GM19043 (cell line): ENCODE measurements at regions not wholly inside any gene's neighbourhood (a gene's known extent, or its start where the extent isn't known, plus 50 kb on each side); places are given as distances from the start of the nearest gene placed in this dataset.

Experiments used
- ATAC-seq: cut with Tn5 transposase; IDR thresholded peaks from one replicate; pipeline ENCODE4 v1.9.1; 2021; ENCODE audit warnings: low read depth; ENCODE audit not compliant: unreplicated experiment

DNA sequence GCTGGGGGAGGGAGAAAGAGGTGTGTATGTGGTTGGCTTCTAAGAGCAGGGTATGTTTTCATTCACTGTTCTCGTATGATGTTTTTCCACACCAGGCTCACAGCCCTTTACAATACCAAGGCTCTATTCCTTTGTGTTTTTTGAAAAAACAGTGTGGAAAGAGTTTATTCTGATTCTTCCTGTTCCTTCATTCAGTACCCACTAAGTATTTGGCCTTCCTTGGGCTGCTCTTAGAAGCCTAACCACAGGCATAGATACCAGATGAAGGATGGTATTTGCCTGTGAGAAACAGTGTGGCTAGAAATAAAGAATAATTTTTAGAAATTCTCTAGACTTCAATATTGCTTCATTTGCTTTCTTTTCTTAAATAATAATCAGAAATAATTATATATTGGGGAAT, 518.0 kb upstream of the DIPK2B start:
- no peak for ATAC-seq

DNA sequence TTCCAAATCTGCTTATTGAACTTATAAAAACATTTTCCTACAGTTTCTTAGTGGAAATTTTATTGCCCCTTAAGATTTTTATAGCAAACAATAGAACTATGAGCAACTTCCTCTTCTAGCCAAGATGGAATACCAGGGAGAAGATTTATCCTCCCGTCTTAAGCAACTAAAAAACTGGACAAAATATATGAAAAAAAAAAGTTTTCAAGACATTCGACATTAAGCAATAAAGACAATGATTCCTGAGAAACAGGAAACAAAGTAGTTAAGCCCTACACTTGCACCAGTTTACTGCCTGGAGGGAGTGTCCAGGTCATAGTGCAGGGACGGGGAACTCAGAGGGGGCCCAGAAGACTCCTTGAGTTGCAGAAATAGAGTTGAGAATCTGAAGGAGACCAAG, 516.1 kb upstream of the DIPK2B start:
- no peak for ATAC-seq

DNA sequence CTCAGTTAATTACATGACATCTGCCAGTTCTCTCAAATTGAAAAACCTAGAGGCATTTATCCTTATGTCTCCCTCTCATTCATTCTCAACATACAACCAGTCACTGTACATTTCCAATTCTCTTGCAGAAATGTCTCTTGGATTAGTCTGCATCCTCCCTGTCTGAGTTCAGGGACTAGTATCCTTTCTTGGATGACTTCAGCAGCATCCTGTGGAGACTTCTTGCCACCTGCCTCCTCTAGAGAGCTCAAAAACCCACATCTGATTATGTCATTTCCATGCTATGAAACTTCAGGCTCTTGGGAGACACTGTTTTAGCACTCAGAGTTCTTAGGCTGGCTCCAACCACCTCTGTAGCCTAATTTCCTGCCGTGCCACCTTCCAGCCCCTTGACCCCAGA, 515.1 kb upstream of the DIPK2B start:
- ATAC-seq: no peak

DNA sequence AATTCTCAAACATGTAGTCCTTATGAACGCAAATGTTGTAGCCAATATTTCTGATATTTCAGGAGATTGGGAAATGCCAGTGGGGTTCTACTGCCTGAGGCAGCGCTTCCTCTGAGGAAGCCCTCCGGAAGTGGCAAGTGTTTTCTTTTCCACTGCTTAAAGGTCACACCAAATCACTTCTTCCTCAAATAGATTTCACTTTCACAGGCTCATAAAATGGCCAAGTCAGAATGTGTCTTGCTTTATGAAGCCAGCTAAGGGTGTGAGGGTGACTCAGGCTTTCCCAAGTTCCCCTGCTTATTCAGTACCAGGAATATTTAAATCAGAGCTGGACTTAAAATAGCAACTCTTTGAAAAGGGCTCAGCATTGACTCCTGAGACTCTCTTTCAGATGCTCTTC, 514.2 kb upstream of the DIPK2B start:
- ATAC-seq: no peak

DNA sequence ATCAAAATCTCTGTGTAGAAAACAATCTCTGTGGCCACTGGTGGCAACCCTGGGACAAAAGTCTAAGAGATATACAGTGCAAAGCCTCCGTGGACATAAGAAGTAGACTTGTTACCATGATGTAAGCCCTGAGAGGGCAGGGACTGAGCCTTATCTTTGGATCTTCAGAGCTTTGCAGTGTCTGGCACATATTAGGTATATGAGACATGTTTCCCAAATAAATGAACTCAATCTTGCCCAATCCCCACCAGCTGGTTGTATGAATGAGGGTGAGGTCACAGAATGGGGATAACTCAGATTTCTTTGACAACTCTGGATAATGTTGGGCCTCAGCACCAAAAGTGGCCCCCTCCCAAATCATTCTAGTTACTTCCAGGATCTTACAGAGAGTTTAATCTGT, 511.4 kb upstream of the DIPK2B start:
- ATAC-seq: no peak

DNA sequence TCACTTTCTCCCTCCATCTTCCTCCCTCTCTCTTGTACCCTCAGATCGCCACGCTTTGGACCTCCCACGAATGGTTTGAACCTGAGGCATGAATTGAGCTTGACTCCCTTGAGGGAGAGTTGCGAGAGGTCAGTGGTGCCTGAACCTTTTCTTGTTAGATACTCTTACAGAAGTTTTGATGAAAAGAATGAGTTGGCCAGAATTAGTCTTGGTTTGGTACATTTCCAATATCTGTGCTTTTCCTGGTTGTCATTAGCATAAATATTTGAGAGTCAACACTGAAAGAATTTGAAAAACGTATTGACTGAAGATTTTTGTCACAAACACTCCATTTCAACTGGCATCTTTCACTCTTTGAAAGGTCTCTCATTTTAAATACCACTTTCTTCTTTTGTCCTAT, 510.6 kb upstream of the DIPK2B start:
- ATAC-seq: no peak

DNA sequence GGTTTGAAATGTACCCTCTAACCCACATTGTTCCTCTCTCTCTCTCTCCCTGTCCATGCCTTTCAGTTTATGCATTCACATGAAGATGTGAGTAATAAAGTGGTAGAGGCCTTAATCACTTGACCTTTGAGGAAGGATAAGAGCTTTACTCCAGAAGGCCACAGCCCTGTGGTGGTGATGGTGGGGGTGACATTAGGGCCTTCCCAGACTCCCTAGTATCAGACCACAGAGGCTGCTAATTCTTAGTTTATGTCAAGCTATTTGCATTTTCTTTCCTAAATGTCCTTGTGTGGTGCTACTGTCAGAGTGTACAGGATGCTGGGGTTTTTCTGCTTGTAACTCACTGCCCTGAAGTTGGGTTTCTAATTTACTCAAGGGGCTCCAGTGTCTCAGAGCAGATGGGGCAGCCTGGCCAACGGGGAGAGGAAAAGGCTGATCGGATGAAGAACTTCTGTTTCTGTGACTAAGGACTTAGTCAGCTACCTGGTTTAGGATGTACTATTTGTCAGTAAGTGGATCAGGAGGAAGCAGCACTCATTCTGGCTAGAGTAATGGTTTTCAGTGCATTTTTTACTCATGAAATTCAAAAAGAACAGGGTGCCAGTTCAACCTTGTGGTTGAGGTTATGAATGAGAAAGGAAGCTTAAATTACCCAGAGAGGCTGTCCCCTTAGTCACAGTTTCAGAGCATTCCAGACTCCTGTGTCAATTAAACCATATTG, 509.6 kb upstream of the DIPK2B start:
- peak; percentile 85 for ATAC-seq

DNA sequence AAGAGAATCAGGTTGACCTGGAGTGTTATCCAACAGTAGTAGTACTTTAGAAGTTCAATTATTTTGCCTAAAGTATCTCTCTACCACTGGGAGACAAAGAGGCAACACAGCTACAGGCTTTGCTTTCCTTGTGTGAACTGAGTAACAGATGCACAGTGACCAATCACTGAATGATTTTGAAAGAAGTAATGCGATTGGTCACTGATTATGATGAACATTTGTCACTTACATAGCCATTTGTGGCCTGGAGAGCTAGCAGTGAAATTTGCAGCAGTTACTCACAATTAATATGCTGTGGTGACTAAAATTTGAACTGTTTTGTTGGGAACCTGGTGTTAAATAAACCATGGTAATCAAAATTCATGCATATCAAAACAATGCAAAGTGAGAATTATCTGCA, 508.7 kb upstream of the DIPK2B start:
- no peak for ATAC-seq

DNA sequence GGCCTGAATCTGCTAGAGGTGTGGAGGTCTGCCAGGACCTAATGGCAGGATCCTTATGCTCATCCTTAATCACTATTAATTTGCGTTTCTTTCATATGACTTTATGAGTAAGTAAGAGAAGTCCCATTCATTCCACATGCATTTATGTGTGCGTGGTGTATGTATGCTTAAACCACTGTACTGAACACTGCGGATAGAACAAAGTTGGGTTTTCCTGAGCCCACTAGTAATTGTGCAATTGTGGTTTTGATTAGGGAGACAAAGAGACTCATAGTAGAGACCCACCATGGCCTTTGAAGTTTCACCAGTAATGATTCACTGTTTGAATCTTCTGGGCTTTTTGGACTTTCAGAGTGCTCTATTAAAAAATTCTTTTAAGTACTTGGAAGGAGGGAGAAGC, 498.5 kb upstream of the DIPK2B start:
- no peak for ATAC-seq

DNA sequence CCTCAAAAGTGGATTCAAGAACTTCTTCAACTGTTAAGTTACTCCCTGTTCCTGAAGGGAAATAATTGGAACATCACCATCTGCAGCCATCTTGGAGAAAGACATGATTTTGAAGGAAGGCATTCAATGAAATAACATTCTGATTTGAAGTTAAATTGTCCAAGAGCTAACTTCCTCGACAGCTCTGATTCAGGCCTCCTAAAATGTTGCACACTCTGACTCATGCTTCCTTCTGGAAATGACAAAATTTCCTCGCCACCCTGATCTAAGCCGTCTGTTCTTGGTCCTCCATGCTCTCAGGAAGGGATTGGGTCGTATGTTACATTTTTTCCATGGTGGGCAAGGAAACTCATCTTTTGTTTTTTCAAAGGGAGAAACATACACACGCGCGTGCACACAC, 496.9 kb upstream of the DIPK2B start:
- no peak for ATAC-seq

DNA sequence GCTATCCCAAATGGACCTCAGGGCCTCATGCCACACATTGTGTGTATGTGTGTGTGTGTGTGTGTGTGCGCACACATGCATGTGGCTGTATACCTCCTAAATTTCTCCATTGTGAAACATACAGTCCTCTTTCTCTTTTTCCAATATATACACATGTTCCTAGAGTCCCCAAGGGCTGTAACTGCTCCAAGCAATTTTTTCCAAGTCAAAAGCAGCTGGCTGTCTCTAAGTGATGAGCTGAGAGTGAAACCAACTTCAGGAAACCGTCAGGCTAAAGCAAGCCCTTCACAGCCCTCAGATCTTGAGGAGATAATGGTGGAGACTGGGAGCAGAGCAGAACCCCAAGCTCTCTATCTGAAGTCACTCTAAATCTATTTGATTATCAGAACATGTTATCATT, 496.1 kb upstream of the DIPK2B start:
- no peak for ATAC-seq

DNA sequence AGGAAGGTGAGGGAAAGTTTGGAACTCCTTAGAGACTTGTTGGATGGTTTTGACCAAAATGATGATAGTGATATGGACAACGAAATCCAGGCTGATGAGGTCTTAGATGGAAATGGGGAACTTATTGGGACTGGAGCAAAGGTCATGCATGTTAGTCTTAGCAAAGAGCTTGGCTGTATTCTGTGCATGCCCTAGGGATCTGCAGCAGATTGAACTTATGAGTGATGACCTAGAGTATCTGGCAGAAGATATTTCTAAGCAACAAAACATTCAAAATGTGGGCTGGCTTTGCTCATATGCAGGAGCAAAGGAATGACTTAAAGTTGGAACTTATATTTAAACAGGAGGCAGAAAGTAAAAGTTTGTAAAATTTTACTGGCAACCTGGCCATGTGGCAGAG, 489.3 kb upstream of the DIPK2B start:
- no peak for ATAC-seq

DNA sequence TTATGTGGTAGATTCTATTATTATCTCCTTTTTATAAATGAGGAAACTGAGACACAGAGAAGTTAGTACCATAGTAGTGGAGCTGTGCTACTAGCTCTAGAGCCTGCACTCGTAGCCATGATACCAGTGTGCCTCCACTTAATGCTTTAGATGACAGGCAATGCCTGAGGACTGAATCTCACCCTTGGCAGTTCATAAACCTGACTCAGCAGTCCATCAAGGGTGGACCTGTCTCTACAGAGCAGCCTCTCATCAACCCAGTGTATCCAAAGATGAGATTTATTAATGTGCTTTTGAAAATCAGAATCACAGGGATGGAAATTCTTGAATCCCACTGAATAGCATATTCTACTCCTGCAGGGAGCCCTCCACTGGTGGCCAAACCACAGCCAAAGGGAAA, 483.2 kb upstream of the DIPK2B start:
- ATAC-seq: no peak

DNA sequence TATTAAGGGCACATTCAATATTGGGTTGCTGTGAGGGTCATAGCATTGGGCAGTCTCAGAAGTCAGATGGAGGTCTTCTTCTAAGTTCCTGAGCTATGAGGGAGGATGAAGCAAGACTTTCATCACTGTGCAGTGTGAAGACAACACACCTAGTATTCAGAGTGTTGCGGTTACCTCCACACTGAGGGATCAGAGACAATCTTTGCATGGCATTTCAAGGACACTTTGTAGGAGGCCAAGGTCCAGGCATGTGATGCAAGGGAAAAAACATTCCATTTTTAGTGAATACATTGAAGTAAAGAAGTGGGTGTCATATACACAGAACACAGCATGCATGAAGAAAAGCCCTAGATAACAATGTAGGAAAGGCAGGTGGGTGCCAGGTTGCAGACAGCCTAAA, 481.2 kb upstream of the DIPK2B start:
- ATAC-seq: no peak

DNA sequence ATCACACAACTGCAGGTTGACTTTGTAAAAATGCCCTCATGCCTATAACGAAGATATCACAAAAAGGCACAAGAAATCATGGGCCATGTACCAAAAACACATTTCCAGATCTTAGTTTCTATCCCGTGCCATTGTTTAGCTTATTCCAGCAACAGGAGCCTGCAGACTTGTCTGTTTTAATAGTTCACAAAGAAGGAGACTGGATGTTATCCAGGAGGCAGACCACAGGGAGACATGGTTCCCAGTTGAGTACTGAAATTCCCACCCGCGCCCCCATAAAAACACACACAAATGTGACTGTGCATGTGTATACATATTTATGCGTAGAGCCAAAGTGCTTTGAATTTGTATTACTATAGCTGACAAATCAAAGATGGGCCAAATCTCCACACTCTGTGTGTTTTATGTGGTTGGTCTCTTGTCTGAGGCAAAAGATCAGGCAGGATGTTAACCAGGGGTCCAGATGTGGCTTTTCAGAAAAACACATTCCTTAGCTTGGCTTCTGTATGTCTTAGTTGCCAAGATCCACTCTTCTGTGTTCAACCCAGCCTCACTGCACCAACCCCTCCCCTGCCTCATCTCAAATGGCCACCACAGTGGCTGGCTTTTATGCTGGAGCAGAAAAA, 469.2 kb upstream of the DIPK2B start:
- ATAC-seq: no peak

DNA sequence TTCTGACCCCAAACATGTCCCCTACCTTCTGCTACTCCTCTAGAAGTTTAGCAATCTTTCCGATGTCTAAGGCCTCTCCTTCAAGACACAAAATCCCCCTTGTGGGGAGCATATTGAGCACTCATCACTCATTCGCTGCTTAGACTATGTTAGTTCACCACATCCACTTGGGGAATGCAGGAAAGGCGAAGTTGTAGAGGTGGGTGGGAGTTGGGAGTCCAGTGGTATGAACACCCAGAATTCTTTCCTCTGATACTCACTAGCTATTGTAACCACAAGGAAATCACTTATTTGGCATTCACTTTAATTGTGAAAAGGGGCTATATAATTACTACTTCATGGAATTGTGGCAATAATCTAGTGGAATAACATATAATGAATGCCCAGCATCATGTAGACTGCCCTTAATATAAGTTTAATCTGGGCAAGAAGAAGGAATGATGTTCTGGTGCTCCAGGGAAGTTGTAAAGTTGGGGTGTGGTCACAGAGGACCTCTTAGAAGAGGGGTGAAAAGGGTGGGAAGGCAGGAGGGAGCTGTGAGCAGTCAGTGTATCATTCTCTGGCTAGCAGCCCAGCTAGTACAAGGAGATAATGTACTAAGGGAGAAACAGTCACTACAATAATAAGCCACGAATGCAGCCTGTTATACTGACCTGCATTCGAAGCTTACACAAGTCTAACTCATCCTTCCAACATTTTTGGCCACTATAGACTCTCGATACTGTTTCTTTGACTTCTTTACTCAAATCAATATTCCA, 468.2 kb upstream of the DIPK2B start:
- no peak for ATAC-seq

DNA sequence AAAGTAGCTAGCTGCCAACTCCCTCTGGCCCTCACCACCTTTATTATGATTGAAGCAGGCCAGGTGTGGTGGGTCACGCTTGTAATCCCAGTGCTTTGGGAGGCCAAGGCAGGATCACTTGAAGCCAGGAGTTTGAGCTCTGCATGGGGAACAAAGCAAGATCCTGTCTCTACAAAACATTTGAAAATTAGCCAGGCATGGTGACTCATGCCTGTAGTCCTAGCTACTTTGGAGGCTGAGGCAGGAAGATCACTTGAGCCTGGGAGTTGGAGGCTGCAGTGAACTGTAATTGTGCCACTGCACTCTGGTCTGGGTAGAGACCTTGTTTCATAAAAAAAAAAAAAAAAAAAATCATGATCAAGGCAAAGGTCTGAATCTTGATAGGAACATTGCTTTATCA, 467.0 kb upstream of the DIPK2B start:
- ATAC-seq: no peak

DNA sequence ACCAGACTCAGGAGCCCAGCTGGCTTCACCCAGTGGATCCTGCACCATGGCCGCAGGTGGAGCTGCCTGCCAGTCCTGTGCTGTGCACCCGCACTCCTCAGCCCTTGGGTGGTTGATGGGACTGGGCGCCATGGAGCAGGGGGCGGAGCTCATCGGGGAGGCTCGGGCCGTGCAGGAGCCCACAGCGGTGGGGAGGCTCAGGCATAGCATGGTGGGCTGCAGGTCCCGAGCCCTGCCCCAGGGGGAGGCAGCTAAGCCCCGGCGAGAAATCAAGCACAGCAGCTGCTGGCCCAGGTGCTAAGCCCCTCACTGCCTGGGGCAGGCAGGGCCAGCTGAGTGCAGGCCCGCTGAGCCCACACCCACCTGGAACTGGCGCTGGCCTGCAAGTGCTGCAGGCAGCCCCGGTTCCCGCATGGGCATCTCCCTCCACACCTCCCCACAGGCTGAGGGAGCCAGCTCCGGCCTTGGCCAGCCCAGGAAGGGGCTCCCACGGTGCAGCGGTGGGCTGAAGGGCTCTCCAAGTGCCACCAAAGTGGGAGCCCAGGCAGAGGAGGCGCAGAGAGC, 464.1 kb upstream of the DIPK2B start:
- ATAC-seq: no peak

DNA sequence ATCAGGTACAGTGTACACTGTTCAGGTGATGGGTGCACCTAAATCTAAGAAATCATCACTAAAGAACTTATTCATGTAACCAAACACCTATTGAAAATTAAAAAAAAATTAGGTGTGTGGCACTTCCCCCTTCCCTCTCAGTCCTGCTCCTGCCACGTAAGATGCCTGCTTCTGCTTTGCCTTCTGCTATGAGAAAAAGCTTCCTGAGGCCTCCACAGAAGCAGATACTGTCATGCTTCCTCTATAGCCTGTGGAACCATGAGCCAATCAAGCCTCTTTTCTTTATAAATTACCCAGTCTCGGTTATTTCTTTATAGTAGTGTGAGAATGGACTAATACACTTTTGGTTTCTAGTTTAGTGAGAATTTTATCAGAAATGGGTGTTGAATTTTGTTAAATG, 459.8 kb upstream of the DIPK2B start:
- ATAC-seq: no peak

DNA sequence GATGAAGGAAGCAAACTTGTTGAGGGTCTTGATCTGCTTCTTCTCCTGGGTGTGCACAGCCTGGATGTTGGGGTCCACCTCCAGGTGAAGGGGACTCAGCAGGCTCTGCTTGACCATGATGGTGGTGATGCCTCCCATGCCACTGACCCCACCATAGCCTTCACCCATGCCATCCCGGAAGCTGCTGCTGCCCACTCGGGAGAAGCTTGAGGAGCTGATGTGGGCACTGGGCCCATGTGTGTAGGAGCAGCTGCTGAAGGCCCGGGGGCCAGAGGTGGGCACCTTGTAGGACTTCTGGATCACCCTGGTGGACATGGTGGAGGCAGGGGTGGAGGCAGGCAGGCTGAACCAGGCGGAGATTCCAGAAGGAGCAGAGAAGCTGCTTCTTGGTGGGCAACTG, 432.7 kb upstream of the DIPK2B start:
- ATAC-seq: no peak

DNA sequence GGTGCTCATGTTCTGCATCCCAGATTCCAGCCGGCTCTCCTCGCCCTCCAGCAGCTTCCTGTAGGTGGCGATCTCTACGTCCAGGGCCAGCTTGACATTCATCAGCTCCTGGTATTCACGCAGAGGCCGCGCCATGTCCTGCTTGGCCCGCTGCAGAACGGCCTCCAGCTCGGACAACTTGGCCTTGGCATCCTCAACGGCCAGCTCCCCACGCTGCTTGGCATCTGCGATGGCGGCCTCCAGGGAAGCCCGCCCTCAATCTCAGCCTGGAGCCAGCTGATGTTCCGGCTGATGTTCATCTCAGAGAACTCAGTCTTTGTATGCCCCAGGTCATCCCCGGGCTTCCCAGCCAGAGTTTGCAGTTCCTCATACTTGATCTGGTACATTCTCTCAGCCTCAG, 431.8 kb upstream of the DIPK2B start:
- no peak for ATAC-seq

DNA sequence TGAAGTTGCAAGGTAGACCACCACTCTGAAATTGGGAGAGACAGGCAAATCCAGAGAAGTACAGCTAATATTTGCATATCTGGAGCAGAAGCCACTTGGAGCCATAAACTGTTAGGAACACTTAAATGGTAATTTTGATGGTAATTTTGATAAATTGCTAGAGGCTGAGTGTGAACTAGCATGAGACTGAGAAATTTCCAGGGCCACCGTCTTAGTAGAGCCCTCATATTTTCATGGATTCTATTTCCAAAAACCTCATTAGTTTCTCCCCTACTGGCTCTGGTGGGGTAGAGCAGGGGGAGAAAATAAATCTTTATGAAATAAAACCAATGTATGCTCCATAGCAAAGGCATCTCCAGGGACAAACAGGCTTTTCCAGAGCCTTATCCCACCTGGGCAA, 429.4 kb upstream of the DIPK2B start:
- no peak for ATAC-seq
